H1 (cell line): ENCODE measurements at regions not wholly inside any gene's neighbourhood (a gene's known extent, or its start where the extent isn't known, plus 50 kb on each side); places are given as distances from the start of the nearest gene placed in this dataset.

Experiments
- BCL11A ChIP-seq, 2 experiments: IDR thresholded peaks; one replicate each; pipeline ENCODE4 v1.6.1; 2011; ENCODE audit warnings: low read depth in 2 of 2, low read length in 2 of 2, mild to moderate bottlenecking in 2 of 2
- CHD1 ChIP-seq: IDR thresholded peaks from 2 replicates; pipeline ENCODE4 v1.6.1; 2012; ENCODE audit warnings: low read depth, low read length, improper control_type of control experiment
- CTCF ChIP-seq, 3 experiments: IDR thresholded peaks; 1 replicate in 2 of 3; 2 replicates in 1 of 3; pipeline versions ENCODE4 v1.5.1 to v1.6.1; 2011; ENCODE audit warnings: low read length in 3 of 3, mild to moderate bottlenecking in 3 of 3, inconsistent platforms in 2 of 3, low read depth in 1 of 3, moderate library complexity in 1 of 3; ENCODE audit not compliant: insufficient read depth in 1 of 3; ENCODE audit errors: control extremely low read depth in 1 of 3
- EGR1 ChIP-seq: IDR thresholded peaks from 2 replicates; pipeline ENCODE4 v1.6.1; 2011; ENCODE audit warnings: low read depth, low read length, borderline replicate concordance
- EP300 ChIP-seq, 2 experiments: IDR thresholded peaks; 1 replicate in 1 of 2; 2 replicates in 1 of 2; pipeline ENCODE4 v1.6.1; 2011 to 2012; ENCODE audit warnings: low read depth in 2 of 2, low read length in 2 of 2, mild to moderate bottlenecking in 2 of 2, borderline replicate concordance in 1 of 2, inconsistent platforms in 1 of 2, moderate library complexity in 1 of 2
- EZH2 ChIP-seq: fragments of 200-600 bp; sonication (generic); IDR thresholded peaks from 2 replicates; pipeline ENCODE4 v1.7.1; 2012; ENCODE audit warnings: low read depth, mild to moderate bottlenecking, moderate library complexity, low read length, inconsistent platforms; ENCODE audit not compliant: severe bottlenecking
- RFX5 ChIP-seq: IDR thresholded peaks from 2 replicates; pipeline ENCODE4 v1.6.1; 2011; ENCODE audit warnings: low read depth, low read length, improper control_type of control experiment, borderline replicate concordance
- SRF ChIP-seq: IDR thresholded peaks from 2 replicates; pipeline ENCODE4 v1.6.1; 2011; ENCODE audit warnings: mild to moderate bottlenecking, low read depth, low read length, moderate library complexity
- TF ChIP-seq, protein P1 (sequence below): IDR thresholded peaks from 2 replicates; pipeline ENCODE4 v1.6.1; 2012; ENCODE audit warnings: low read length, inconsistent platforms
- TF ChIP-seq, protein P2 (sequence below): IDR thresholded peaks from 2 replicates; pipeline ENCODE4 v1.6.1; 2012; ENCODE audit warnings: inconsistent platforms

GRCh38 chr2:43129676-43130547 lies 96.5 kb downstream of the ZFP36L2 start:
- TF ChIP-seq CHD1 (no peak), EGR1 (no peak), BCL11A (IDR thresholded peaks at IDR 0.05; ENCODE audit: low read depth in 2 of 2, low read length in 2 of 2) (no peak), CTCF (IDR thresholded peaks at IDR 0.05; ENCODE audit: control extremely low read depth in 1 of 3, insufficient read depth in 1 of 3, low read depth in 1 of 3, low read length in 3 of 3) (no peak), EZH2 (no peak), SRF (no peak), EP300 (IDR thresholded peaks at IDR 0.05; ENCODE audit: borderline replicate concordance in 1 of 2, low read depth in 2 of 2, low read length in 2 of 2) (no peak), RFX5 (no peak)
- TF ChIP-seq, protein P1, sequence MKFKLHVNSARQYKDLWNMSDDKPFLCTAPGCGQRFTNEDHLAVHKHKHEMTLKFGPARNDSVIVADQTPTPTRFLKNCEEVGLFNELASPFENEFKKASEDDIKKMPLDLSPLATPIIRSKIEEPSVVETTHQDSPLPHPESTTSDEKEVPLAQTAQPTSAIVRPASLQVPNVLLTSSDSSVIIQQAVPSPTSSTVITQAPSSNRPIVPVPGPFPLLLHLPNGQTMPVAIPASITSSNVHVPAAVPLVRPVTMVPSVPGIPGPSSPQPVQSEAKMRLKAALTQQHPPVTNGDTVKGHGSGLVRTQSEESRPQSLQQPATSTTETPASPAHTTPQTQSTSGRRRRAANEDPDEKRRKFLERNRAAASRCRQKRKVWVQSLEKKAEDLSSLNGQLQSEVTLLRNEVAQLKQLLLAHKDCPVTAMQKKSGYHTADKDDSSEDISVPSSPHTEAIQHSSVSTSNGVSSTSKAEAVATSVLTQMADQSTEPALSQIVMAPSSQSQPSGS: no peak
- TF ChIP-seq, protein P2, sequence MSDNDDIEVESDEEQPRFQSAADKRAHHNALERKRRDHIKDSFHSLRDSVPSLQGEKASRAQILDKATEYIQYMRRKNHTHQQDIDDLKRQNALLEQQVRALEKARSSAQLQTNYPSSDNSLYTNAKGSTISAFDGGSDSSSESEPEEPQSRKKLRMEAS: no peak
